ENCODE measurements at regions not wholly inside any gene's neighbourhood (a gene's known extent, or its start where the extent isn't known, plus 50 kb on each side); places are given as distances from the start of the nearest gene placed in this dataset.
"Not testable (repeated sequence)": the region's sequence is repeated elsewhere in the genome, so short reads cannot be mapped to it uniquely, and the experiment has no call there.

- DNase-seq (ENCODE audit: low spot score): no peak
Observed at GRCh38 chr2:8314063-8314462, 367.8 kb upstream of the ID2 start.

- DNase-seq (ENCODE audit: low spot score): no peak
Observed at GRCh38 chr2:8315531-8316165, 366.2 kb upstream of the ID2 start.

GRCh38 chr2:8316356-8316755, 365.5 kb upstream of the ID2 start:
- DNase-seq (ENCODE audit: low spot score): no peak

GRCh38 chr2:8317418-8317817, 364.4 kb upstream of the ID2 start:
- no peak for DNase-seq (ENCODE audit: low spot score)

- no peak for DNase-seq (ENCODE audit: low spot score)
Observed at GRCh38 chr2:8319219-8319618, 362.6 kb upstream of the ID2 start.

GRCh38 chr2:8320311-8321066, 361.4 kb upstream of the ID2 start:
- DNase-seq (ENCODE audit: low spot score): no peak

- no peak for DNase-seq (ENCODE audit: low spot score)
Observed at GRCh38 chr2:8322634-8323033, 359.2 kb upstream of the ID2 start.

GRCh38 chr2:8324164-8324856, 357.5 kb upstream of the ID2 start:
- no peak for DNase-seq (ENCODE audit: low spot score)

- no peak for DNase-seq (ENCODE audit: low spot score)
Observed at GRCh38 chr2:8324901-8325300, 357.0 kb upstream of the ID2 start.

GRCh38 chr2:8327371-8328100, 354.3 kb upstream of the ID2 start:
- no peak for DNase-seq (ENCODE audit: low spot score)

GRCh38 chr2:8328217-8328616, 353.6 kb upstream of the ID2 start:
- no peak for DNase-seq (ENCODE audit: low spot score)

GRCh38 chr2:8329660-8330622, 351.9 kb upstream of the ID2 start:
- no peak for DNase-seq (ENCODE audit: low spot score)

- no peak for DNase-seq (ENCODE audit: low spot score)
Observed at GRCh38 chr2:8331068-8331467, 350.8 kb upstream of the ID2 start.

- DNase-seq (ENCODE audit: low spot score): no peak
Observed at GRCh38 chr2:8332646-8333045, 349.2 kb upstream of the ID2 start.

- no peak for DNase-seq (ENCODE audit: low spot score)
Observed at GRCh38 chr2:8333177-8333831, 348.6 kb upstream of the ID2 start.

- DNase-seq (ENCODE audit: low spot score): not testable (repeated sequence)
Observed at GRCh38 chr2:8333832-8334187, 348.0 kb upstream of the ID2 start.

- DNase-seq (ENCODE audit: low spot score): no peak
Observed at GRCh38 chr2:8334866-8335325, 347.0 kb upstream of the ID2 start.

- DNase-seq (ENCODE audit: low spot score): no peak
Observed at GRCh38 chr2:8335801-8336200, 346.1 kb upstream of the ID2 start.

GRCh38 chr2:8337321-8337720, 344.5 kb upstream of the ID2 start:
- DNase-seq (ENCODE audit: low spot score): no peak

- DNase-seq (ENCODE audit: low spot score): no peak
Observed at GRCh38 chr2:8342407-8342806, 339.4 kb upstream of the ID2 start.

GRCh38 chr2:8343031-8343430, 338.8 kb upstream of the ID2 start:
- DNase-seq (ENCODE audit: low spot score): no peak
